ENCODE measurements at regions not wholly inside any gene's neighbourhood (a gene's known extent, or its start where the extent isn't known, plus 50 kb on each side); places are given as distances from the start of the nearest gene placed in this dataset.
"Not testable (repeated sequence)": the region's sequence is repeated elsewhere in the genome, so short reads cannot be mapped to it uniquely, and the experiment has no call there.

DNA sequence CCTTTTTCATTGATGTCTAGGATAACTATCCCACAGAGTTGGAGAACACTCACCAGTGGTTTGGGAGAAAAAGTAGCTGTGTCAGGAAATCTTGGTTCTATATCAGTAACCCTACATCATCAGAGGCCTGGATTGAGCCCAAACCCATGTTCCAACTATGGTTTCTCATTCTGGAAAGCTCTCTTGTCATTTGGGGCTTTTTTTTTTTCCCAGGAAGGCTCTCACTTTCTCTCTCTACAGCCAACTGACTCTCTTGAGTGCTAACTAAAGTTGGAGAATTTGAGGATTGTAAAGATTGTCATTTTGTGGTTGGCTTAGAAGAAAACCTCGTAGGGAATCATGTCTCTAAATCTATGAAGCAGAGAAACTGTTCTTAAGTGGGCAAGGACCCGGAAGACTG, 228.2 kb upstream of the DIPK2B start:
- Mint-ChIP-seq H3K4me1 (no peaks in the 10 kb centered on the region), H3K27ac (no peak overlapping the region)

DNA sequence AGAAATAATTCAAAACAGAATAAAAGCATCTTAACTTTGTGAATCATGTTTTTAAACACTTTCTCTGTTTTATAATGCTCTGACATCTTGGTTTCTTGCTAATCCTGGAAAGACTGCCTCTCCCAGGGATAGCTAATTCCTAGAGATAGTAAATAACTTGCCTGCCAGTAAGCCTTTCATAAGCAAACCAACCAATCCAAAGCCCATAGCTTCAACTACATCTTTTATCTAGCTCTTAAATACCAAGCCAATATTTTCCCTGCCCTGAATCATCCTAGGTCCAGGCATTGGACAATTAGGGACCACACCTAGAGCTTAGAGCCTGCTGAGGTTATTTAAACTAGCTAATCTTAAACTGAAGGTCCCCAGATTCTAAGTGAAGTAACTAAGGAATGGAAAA, 223.7 kb upstream of the DIPK2B start:
- Mint-ChIP-seq H3K36me3 (ENCODE audit: low read depth) (no peaks in the 10 kb centered on the region), H3K27ac (no peak overlapping the region), H3K4me1 (no peaks in the 10 kb centered on the region), H3K4me3 (no peak overlapping the region), H3K27me3 (peaks cover 22% of the 10 kb centered on the region)
- ATAC-seq (no peak), DNase-seq (no peak)
- no peaks in the 10 kb centered on the region for H3K9me3 ChIP-seq (ENCODE audit: control insufficient read depth, low read length, poor library complexity, severe bottlenecking)

More for the DNA sequence above, 228.2 kb upstream of the DIPK2B start:
- Mint-ChIP-seq H3K36me3 (ENCODE audit: low read depth) (peaks cover 2% of the 10 kb centered on the region), H3K27me3 (peaks cover 24% of the 10 kb centered on the region), H3K4me3 (no peak overlapping the region)
- no peaks in the 10 kb centered on the region for H3K9me3 ChIP-seq (ENCODE audit: control insufficient read depth, low read length, poor library complexity, severe bottlenecking)
- ATAC-seq, result no peak
- no peak for DNase-seq

DNA sequence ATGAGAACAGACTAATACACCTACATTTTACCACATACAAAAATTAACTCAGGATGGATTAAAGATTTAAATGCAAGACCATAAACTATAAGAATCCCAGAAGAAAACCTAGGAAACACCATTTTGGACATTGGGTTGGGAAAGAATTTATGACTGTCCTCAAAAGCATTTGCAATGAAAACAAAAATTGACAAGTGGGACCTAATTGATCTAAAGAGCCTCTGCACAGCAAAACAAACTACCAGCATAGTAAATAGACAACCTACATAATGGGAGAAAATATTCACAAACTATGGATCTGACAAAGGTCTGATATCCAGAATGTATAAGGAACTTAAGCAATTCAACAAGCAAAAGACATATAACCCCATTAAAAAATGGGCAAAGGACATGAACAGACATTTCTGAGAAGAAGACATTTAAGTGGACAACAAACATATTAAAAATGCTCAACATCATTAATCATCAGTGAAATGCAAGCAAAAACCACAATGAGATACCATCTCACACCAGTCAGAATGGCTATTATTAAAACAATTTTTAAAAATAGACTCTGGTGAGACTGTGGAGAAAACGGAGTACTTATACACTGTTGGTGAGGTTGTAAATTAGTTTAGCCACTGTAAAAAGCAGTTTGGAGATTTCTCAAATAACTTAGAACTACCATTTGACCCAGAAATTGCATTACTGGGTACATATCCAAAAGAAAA, 221.7 kb upstream of the DIPK2B start:
- Mint-ChIP-seq H3K4me1 (no peaks in the 10 kb centered on the region), H3K36me3 (ENCODE audit: low read depth) (peaks cover 3% of the 10 kb centered on the region), H3K4me3 (no peak overlapping the region), H3K27me3 (peaks cover 32% of the 10 kb centered on the region), H3K27ac (no peak overlapping the region)
- H3K9me3 ChIP-seq (ENCODE audit: control insufficient read depth, low read length, poor library complexity, severe bottlenecking), result no peaks in the 10 kb centered on the region
- ATAC-seq (no peak), DNase-seq (no peak)

DNA sequence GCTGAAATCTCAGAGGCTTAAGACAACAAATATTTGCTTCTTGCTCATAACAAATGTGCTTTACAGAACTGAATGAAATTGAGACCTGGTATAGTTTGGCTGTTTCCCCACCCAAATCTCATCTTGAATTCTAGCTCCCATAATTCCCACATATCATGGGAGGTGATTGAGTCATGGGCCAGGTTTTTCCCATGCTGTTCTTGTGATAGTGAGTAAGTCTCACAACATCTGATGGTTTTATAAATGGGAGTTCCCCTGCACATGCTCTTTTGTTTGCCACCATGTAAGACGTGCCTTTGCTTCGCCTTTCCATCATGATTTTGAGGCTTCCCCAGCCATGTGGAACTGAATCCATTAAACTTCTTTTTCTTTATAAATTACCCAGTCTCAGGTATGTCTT, 221.1 kb upstream of the DIPK2B start:
- Mint-ChIP-seq H3K27me3 (peaks cover 35% of the 10 kb centered on the region), H3K4me1 (no peaks in the 10 kb centered on the region), H3K36me3 (ENCODE audit: low read depth) (peaks cover 3% of the 10 kb centered on the region), H3K27ac (no peak overlapping the region), H3K4me3 (no peak overlapping the region)
- ATAC-seq, result no peak
- DNase-seq, result no peak
- no peaks in the 10 kb centered on the region for H3K9me3 ChIP-seq (ENCODE audit: control insufficient read depth, low read length, poor library complexity, severe bottlenecking)

DNA sequence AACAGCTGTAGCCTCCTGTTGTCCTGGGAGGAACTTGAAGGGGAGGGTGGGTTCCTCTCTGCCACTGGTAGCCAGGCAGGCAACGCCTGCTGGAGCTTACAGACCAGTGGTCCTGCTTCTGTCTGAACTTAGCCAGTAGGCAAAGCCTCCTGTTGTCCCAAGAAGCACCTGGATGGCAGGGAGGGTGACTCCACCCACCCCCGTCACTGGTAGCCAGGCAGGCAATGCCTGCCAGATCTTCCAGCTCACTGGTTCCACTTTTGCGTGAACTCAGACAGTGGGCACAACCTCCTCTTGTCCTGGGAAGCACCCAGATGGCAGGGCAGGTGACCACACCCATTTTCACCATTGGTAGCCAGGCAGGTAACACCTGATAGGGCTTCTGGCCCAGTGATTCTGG, 203.5 kb upstream of the DIPK2B start:
- no peaks in the 10 kb centered on the region for H3K36me3 Mint-ChIP-seq (ENCODE audit: low read depth)
- H3K27me3 Mint-ChIP-seq, result peaks cover 6% of the 10 kb centered on the region
- no peak overlapping the region for H3K27ac Mint-ChIP-seq
- no peaks in the 10 kb centered on the region for H3K4me1 Mint-ChIP-seq
- DNase-seq (no peak), ATAC-seq (no peak)
- H3K4me3 Mint-ChIP-seq, result no peak overlapping the region
- no peaks in the 10 kb centered on the region for H3K9me3 ChIP-seq (ENCODE audit: control insufficient read depth, low read length, poor library complexity, severe bottlenecking)

DNA sequence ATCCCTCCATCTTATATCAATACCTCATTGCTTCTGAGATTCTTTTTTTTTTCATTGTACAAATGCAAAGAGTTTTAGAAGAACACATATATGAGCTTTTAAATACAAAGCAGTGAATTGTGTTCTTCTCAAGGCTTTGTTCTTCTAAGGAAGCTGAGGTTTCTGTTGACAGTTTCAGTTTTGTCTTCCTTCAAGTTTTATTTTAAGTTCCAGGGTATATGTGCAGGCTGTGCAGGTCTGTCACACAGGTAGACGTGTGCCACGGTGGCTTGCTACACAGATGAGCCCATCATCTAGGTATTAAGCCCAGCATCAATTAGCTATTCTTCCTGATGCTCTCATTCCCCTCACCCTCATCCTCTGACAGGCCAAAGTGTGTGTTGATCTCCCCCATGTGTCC, 201.2 kb upstream of the DIPK2B start:
- H3K36me3 Mint-ChIP-seq (ENCODE audit: low read depth), result no peaks in the 10 kb centered on the region
- DNase-seq (no peak), ATAC-seq (no peak)
- H3K4me3 Mint-ChIP-seq, result no peak overlapping the region
- H3K27ac Mint-ChIP-seq, result no peak overlapping the region
- H3K27me3 Mint-ChIP-seq, result peaks cover 6% of the 10 kb centered on the region
- no peaks in the 10 kb centered on the region for H3K9me3 ChIP-seq (ENCODE audit: control insufficient read depth, low read length, poor library complexity, severe bottlenecking)
- H3K4me1 Mint-ChIP-seq, result no peaks in the 10 kb centered on the region

DNA sequence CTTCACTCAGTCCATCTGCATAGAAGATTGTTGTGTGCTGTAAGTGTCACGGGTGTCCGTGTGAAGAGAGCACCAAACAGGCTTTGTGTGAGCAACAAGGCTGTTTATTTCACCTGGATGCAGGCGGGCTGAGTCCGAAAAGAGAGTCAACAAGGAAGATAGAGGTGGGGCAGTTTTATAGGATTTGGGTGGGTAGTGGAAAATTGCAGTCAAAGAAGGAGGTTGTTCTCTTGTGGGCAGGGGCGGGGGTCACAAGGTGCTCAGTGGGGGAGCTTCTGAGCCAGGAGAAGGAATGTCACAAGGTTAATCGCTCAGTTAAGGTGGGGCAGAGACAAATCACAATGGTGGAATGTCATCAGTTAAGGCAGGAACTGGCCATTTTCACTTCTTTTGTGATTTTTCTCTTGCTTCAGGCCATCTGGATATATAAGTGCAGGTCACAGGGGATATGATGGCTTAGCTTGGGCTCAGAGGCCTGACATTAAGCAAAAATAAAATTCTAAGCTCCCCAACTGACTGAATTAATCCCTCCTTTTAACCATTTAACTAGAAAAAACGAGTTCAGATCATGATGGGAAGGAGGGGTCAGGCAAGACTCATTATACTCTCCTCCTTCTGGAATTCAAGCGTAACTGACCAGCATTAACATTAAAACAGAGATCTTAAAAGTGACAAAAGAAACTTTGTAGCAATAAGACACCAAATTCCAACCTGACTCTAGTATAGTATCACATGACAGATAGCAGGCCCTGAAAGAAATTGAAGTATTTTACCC, 200.5 kb upstream of the DIPK2B start:
- not testable (repeated sequence) for H3K27ac Mint-ChIP-seq; DNase-seq; H3K27me3 Mint-ChIP-seq; H3K4me1 Mint-ChIP-seq; ATAC-seq; H3K4me3 Mint-ChIP-seq; H3K36me3 Mint-ChIP-seq (ENCODE audit: low read depth); H3K9me3 ChIP-seq (ENCODE audit: control insufficient read depth, low read length, poor library complexity, severe bottlenecking)

DNA sequence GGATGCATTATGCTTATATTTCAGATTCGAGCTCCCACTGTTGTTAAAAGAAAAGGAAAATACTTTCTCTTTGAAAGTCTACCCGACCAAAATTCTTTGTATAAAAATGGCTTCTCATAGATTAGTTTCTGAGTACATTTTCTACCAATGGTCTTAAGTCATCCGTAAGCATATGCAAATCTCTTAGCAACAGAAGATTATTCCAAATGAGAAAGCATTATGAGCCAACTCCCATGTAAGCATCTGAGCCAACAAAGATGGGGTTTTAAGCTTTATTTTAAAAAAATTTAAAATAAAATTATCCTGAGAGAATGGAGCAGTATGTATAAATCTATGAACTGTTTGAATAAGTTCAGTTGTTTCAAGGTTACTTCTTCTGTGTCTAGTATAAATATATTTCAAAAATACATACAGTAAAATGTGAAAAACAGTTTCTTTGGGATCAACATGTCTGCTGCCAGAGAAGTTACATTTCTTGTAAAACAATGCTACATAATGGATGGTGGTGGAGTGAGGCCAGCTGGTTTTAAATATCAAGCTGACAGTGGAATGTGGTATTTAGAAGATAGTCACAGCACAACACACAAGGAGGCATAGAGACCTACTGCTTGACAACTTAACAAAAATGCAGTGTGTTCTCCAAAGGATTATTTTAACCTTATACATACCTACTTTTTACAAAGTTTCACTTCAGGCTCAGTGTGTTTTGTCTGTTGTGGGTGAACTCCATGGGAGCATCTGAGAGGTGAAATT, 199.5 kb upstream of the DIPK2B start:
- Mint-ChIP-seq H3K36me3 (ENCODE audit: low read depth) (no peaks in the 10 kb centered on the region), H3K27me3 (peaks cover 6% of the 10 kb centered on the region), H3K27ac (no peak overlapping the region), H3K4me3 (no peak overlapping the region), H3K4me1 (no peaks in the 10 kb centered on the region)
- H3K9me3 ChIP-seq (ENCODE audit: control insufficient read depth, low read length, poor library complexity, severe bottlenecking), result no peaks in the 10 kb centered on the region
- DNase-seq (no peak), ATAC-seq (no peak)

DNA sequence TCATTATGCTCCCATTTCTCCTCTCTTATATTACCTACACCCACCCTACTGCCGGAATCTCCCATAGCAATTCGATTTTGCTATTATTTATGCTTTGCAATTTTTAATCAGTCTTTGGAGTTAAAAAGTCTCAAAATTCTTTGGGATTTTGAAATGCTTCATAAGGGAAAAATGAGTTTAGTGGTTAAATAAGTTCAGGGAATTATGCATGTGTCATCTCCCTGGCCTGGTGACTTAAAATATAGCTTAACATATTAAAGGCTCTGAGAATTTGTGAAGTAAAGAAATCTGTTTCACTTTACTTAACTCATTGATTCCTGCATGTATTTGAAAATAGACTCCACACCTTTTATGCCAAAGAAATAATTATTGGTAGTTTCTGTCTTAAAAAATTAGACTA, 185.1 kb upstream of the DIPK2B start:
- Mint-ChIP-seq H3K27me3 (no peaks in the 10 kb centered on the region), H3K36me3 (ENCODE audit: low read depth) (no peaks in the 10 kb centered on the region), H3K4me1 (no peaks in the 10 kb centered on the region), H3K4me3 (no peak overlapping the region), H3K27ac (no peak overlapping the region)
- ATAC-seq, result no peak
- no peak for DNase-seq
- no peaks in the 10 kb centered on the region for H3K9me3 ChIP-seq (ENCODE audit: control insufficient read depth, low read length, poor library complexity, severe bottlenecking)

DNA sequence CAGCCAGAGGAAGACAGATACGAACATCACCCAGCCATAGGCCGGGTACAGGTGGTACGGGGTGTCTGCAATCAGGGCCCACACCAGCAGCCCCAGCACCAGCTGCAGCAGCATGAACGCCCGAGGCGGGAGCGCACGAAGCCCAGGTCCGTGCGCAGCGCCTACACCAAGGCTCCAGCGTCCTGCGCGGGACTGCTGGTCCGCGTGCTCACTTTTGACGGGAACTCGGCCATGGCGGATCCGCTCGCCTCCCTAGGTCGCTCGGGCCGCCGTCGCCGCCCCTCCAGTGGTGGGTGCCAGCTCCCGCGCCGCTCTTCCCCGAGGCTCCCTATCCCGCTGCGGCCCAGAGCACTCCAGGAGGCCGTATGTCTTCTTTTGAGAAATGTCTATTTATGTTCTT, 181.2 kb upstream of the DIPK2B start:
- H3K27me3 Mint-ChIP-seq, result no peaks in the 10 kb centered on the region
- H3K36me3 Mint-ChIP-seq (ENCODE audit: low read depth), result no peaks in the 10 kb centered on the region
- no peak for DNase-seq
- ATAC-seq, result no peak
- no peak overlapping the region for H3K27ac Mint-ChIP-seq
- no peaks in the 10 kb centered on the region for H3K4me1 Mint-ChIP-seq
- H3K9me3 ChIP-seq (ENCODE audit: control insufficient read depth, low read length, poor library complexity, severe bottlenecking), result no peaks in the 10 kb centered on the region
- no peak overlapping the region for H3K4me3 Mint-ChIP-seq

DNA sequence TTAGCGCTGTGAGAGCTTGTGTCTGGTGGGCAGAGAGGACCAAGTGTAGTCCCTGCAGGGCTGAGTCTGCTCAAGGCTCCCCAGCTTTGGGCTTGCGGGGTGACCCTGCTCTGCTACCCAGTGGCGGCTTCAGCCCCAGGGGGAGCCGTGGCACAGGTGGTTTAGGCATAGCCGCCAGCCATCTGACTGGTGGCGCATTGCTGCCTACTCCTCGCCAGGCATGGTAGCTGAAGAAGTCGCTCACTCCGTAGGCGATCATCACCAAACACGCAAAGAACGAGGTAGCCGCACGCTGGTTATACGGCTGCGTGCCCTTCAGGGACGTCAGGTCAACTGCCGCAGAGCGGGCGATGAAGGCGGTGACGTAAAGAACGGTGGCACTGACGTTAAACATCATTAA, 180.7 kb upstream of the DIPK2B start:
- Mint-ChIP-seq H3K36me3 (ENCODE audit: low read depth) (no peaks in the 10 kb centered on the region), H3K27me3 (no peaks in the 10 kb centered on the region), H3K27ac (no peak overlapping the region), H3K4me3 (no peak overlapping the region), H3K4me1 (no peaks in the 10 kb centered on the region)
- ATAC-seq (no peak), DNase-seq (no peak)
- no peaks in the 10 kb centered on the region for H3K9me3 ChIP-seq (ENCODE audit: control insufficient read depth, low read length, poor library complexity, severe bottlenecking)

DNA sequence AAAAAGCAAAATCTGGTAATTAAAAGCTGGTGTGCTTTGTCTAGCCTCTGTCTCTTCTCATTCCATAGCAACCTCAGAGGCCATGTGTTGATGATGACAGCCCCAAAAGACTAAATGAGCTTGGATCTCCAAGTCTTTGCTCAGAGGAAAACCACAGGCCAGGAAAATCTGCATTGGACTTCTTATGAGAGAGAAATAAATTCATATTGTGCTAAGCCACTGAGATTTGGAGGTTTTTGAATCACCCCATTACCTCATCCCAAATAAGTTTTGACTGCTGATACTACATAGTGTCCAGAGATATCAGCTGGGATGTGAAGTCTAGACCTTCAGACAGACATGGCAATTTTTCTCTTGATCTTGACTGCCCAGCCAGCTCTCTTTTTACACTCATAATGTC, 178.6 kb upstream of the DIPK2B start:
- DNase-seq (no peak), ATAC-seq (no peak)
- Mint-ChIP-seq H3K4me3 (no peak overlapping the region), H3K27me3 (no peaks in the 10 kb centered on the region), H3K36me3 (ENCODE audit: low read depth) (no peaks in the 10 kb centered on the region), H3K4me1 (no peaks in the 10 kb centered on the region), H3K27ac (no peak overlapping the region)
- no peaks in the 10 kb centered on the region for H3K9me3 ChIP-seq (ENCODE audit: control insufficient read depth, low read length, poor library complexity, severe bottlenecking)

DNA sequence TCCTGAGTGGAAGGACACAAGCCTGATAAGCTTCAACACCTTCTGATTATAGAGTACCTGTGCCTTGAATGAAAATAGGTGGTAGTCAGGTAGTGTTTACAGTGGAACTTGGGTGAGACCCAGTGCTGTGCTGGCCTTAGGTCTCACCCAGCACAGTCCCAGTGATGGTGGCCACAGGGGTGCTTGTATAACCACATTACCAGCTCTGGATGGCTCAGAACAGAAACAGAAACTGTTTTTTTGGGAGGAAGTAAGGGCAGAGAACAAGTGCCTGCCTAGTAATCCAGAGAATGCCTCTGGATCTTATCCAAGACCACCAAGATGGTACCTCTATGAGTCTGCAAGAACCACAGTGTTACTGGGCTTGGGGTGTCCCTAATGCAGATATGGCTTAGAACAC, 171.5 kb upstream of the DIPK2B start:
- H3K9me3 ChIP-seq (ENCODE audit: control insufficient read depth, low read length, poor library complexity, severe bottlenecking), result no peaks in the 10 kb centered on the region
- DNase-seq, result no peak
- Mint-ChIP-seq H3K36me3 (ENCODE audit: low read depth) (peaks cover 5% of the 10 kb centered on the region), H3K27me3 (no peaks in the 10 kb centered on the region), H3K4me3 (no peak overlapping the region), H3K27ac (no peak overlapping the region), H3K4me1 (no peaks in the 10 kb centered on the region)
- no peak for ATAC-seq

Measured in T-helper 17 cell (primary cell).